ENCODE measurements at regions not wholly inside any gene's neighbourhood (a gene's known extent, or its start where the extent isn't known, plus 50 kb on each side); places are given as distances from the start of the nearest gene placed in this dataset.
"Not testable (repeated sequence)": the region's sequence is repeated elsewhere in the genome, so short reads cannot be mapped to it uniquely, and the experiment has no call there.

DNA sequence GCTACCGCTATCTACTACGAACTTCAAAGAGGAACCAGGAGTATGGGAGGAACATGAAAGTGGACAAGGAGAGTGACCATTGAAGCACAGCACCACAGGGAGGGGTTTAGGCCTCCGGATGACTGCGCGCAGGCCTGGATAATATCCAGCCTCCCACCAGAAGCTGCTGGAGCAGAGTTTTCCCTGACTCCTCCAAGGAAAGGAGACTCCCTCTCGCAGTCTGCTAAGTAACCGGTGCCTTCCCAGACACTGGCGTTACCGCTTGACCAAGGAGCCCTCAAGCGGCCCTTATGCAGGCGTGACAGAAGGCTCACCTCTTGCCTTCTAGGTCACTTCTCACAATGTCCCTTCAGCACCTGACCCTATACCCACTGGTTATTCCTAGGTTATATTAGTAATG is 64.2 kb upstream of the BTG3 start:
- DNase-seq: not testable (repeated sequence)

GRCh38 chr21:17674106-17674505 is 61.4 kb upstream of the BTG3 start:
- DNase-seq: no peak

GRCh38 chr21:17673261-17674020 is 60.7 kb upstream of the BTG3 start:
- no peak for DNase-seq

DNA sequence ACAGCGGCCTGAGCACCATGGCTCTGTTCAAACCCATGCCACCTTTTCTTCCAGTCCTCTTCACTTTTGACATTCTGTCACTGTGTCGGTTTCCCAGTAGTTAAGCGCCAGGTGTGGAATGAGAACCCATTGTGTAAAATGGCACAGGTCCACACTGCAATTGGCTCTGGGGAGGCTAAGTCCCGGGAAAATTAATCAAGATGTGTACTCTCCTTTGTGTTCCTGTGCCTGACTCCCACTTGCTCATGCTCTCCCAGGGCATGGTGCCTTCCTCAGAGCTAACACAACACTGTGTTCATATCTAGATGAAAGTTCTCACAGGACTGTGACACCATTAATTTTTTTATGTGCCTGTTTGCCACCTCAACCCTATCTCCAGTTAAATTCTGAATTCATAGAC is 59.0 kb upstream of the BTG3 start:
- no peak for DNase-seq

DNA sequence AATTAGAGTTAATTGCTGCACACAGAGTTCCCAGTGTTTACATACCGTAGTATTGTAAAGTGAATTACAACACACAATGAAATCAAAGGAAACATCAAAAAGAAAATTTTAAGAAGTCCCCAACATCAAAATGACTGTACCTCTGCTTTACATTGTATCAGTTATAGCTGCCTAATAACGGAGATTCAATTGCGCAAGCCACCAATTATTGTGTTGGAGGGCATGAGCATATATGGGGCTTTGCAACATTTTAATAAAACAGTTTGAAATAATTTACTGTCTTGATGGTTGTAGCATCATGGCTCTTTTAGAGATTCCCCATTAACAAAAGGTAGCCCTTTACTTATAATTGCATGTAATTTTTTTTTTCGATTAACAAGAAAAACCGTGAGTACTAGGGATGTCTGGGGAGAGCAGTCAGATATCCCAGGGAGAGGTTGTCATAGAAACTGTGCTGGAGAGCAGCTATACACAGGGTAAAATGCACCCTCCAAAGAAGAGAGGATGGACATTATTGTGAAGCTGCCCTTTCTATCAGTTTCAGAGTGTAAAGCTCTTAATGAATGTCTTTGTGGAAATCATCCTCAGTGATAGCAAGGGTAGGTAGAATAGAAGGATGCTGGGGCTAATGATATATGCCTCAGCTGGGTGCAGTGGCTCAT is 55.9 kb upstream of the BTG3 start:
- DNase-seq: no peak

DNA sequence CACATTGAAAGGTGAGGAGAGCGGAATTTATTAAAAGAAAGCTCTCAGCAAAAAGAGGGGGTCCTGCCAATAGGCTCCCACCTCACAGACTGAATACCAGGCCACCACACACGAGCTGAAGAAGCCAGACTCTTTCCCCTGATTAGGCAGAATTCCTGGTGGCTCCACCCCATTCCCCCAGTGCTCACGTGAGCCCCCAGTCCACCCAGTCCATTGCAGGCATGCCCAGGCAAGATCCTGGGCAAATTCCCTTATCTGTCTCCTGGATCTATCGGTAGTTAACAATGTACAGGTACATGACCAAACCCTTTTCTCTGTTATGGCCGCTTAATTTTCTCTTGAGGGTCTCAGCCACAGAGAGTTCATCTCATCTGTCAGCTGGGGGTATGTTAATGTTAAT is 54.6 kb upstream of the BTG3 start:
- no peak for DNase-seq

Measured in activated CD8-positive, alpha-beta memory T cell treated with anti-CD3 and anti-CD28 coated beads for 24 hours (primary cell).